ENCODE measurements at regions not wholly inside any gene's neighbourhood (a gene's known extent, or its start where the extent isn't known, plus 50 kb on each side); places are given as distances from the start of the nearest gene placed in this dataset.
"Not testable (repeated sequence)": the region's sequence is repeated elsewhere in the genome, so short reads cannot be mapped to it uniquely, and the experiment has no call there.

- no peak for DNase-seq
These were observed 189.2 kb upstream of the C14orf180 start for GRCh38 chr14:104390221-104390931.

GRCh38 chr14:104390941-104391901, 188.3 kb upstream of the C14orf180 start:
- no peak for DNase-seq

- DNase-seq, result no peak
These were observed 187.6 kb upstream of the C14orf180 start for GRCh38 chr14:104392001-104392395.

DNA sequence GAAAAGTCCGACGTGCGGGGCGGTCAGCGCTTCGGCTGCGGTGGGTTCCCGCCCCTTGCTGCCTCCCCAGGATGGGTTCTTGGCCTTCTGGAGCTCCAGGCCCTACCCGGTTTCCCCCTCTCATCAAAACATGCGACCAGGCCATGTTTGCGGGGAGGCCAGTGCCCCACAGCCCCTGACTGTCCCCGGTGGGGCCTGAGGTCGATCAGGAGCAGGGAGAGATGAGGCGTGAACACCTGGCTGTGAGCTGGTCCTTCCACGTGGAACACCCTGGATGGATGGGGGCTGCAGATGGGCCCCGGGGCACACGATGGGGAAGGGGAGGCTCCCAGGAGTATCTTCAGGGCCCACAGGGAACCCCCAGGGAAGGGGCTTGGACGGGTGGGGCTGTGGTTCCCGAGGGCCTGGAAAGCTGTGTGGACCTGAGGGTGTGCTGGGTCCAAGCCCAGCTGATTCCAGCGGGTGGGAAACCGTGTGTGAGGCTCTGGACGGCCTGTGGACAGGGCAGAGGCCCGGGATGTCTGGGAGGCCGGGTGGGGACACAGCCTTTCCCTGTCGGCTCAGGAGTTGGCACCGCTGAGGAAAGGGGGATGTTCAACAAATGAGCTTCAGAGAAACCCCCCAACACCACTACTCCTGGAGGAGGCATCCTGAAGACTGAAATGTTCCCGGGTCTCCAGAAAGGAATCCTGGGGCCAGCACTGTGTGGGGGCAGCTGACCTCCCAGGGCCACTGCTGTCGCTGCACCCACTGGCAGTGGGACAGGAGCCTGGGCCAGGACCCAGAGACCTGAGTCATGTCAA, 187.0 kb upstream of the C14orf180 start:
- DNase-seq, result no peak

DNA sequence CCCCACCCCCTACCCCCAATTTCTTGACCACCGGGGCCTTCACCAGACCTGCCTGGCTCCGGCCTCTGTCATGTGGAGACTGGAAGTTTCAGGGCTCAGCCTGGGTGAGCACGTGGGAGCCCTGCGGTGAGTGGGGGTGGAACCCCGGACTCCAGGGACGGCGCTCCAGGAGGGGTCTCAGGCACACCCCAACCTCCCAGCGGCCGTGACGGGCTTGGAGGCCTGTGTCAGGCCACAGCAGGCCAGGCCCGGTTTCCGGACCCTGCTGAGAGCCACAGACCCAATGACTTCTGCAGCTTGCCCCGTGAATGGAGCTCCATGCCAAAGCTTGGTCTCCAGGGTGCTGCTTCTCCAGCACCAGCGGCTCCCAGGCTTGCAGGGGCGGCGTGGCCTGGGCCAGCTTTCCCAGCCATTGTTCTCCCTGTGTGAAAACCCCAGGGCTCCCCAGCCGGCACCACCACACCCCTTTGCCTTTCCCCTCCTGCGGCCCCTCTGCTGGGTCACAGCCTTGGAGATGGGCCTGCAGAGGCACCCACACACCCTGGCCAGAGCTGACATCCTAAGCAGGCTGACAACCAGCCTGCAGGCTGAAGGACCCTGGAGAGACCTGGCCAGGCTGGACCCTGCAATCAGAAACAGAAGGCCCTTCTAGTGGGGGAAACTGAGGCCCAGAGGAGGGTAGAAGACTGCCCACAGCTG, 186.2 kb upstream of the C14orf180 start:
- no peak for DNase-seq

- DNase-seq, result peak; percentile 65
These were observed 185.6 kb upstream of the C14orf180 start for GRCh38 chr14:104393898-104394381.

- DNase-seq, result no peak
These were observed 185.1 kb upstream of the C14orf180 start for GRCh38 chr14:104394409-104394851.

GRCh38 chr14:104395276-104395675, 184.3 kb upstream of the C14orf180 start:
- DNase-seq, result no peak

DNA sequence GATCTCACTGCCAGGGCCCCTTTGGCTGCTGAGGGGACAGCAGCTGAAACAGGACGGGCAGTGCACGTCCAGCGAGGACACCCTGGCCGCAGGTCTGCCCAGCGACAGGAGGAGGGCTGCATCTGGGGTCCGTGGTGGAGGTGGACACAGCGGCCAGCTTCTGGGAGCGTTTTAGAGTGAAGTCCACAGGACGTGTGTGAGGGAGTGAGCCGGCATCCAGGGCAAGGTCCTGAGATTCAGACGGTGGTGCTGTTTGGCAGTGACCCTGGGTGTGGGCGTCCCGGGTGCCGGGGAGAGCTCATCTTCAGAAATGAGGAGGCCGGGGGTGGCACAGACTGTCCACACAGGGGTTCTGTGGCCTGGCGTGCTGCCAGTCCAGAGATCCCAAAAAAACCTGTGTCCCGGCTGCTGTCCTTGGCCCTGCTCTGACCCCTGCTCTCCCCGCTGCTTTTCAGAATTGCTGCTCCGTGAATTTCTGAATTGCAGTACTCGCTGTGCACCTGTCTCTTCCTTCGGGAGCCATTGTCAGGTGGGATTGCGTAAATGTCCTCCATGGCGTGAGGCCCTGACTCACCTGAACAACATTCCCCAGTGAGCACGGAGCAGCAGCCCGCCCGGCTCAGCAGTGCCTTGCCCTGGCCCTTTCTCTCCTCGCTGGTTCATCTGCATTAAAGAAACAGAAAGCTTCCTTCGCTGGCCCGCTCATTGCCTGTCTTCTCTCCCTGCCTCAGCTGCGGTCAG, 183.5 kb upstream of the C14orf180 start:
- no peak for DNase-seq

- no peak for DNase-seq
These were observed 182.7 kb upstream of the C14orf180 start for GRCh38 chr14:104396682-104397470.

DNA sequence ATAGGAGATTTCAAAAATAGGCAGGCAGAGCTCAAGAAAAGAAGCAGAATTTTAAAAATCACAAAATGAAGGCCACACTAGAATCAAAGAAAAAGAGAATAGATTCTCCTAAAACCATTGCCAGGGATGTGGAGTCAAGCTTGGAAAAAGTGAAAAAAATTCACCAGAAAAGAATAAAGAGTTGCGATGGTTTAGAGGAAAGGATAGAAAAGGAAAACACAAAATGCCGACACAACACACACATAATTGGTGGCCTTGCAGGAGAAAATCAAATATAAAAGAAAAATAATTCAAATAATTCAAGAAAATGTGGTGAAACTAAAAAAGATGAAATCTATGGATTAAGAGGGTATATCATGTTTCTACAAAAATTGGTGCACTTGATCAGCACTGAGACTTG, 181.6 kb upstream of the C14orf180 start:
- no peak for DNase-seq

- DNase-seq, result no peak
These were observed 180.9 kb upstream of the C14orf180 start for GRCh38 chr14:104398656-104399055.

DNA sequence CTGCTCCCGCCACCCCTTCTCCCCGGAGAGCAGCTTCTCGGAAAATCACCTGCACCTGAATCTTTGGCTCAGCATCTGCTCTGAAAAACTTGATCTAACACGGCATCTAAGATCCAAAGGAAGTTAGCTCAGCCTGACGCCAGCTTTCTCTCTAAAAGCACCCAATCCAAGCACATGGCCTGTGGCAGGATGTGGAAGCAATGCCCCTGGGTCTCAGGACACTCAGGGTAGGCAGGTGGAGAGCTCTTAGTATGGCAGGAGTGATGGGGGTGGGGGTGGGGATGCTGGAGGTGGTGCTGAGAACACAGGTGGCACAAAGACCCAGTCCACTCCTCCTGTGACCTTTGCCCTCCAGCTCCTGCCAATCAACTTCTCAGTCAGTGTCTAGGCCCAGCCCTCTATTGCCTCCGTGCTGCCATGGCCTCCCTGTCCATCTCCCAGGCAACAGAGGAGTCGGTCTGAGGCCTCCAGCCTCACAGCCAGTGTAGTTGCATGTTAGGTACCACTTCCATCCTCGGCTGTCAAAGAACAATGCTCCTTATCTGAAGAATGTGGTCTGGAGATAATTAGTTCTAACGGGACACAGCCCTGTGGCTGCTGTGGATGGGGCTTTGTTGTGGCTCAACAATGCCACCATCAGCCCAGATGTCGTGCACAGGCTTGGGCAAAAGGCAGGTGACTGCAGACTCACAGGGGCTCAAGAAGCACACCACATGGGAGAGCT, 180.0 kb upstream of the C14orf180 start:
- DNase-seq, result no peak

GRCh38 chr14:104400355-104400754, 179.2 kb upstream of the C14orf180 start:
- DNase-seq, result no peak

GRCh38 chr14:104401785-104402184, 177.8 kb upstream of the C14orf180 start:
- no peak for DNase-seq

GRCh38 chr14:104402303-104402702, 177.3 kb upstream of the C14orf180 start:
- DNase-seq, result not testable (repeated sequence)

DNA sequence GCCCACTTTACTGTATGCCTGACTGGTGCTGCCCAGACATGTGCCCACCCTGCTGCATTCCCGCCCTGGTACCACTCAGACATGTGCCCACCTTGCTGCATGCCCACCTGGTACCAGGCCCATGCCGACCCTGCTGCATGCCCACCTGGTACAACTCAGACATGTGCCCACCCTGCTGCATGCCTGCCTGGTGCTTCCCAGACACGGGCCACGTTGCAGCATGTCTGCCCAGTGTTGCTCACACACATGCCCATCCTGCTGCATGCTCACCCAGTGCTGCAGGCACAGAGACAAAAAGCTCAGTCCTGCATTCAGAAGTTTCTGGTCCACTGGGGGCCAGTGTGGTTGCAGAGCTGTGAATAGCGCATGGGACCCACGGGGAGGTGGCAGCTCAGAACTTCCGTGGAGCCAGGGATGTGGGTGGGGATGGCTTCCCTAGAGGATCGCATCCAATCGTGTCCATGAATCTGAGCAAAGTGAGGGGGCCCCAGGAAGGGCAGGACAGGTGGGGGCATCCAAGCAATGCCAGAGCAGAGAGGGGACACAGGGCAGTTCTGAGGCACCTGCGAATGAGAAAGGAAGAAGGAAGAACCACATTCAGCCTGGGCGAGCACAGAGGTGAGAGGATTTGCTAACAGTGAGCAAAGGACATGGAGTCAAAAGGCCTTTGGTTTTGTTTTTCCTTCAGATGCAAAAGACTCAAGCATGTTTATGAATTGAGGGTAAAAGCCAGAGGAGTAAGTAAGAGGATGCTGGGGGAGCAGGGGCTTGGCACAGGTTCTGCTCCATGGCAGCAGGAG, 175.9 kb upstream of the C14orf180 start:
- DNase-seq, result no peak

DNA sequence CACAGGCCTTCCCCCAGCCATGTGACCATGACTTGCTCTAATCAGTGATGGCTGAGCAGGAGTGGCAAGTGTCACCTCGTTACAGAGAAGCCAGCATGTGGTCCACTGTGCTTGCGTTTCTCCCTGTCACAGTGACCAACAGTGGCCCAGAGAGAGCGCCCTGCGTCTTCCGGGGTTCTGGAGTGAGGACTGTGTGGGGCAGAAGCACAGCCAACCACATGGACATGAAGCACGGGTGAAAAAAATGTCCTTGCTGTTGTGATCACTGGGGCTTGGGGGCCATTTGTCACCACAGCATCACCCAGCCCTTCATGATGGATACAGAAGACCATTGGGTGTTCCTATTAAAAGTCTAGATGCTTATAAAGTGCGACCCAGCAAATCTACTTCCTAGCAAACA, 174.6 kb upstream of the C14orf180 start:
- DNase-seq, result no peak
